Transverse colon (tissue), 4 donors: ENCODE measurements at regions not wholly inside any gene's neighbourhood (a gene's known extent, or its start where the extent isn't known, plus 50 kb on each side); places are given as distances from the start of the nearest gene placed in this dataset.
A peak's percentile ranks its signal among the peaks of the same experiment; 100 is the strongest.

ENCODE experiments used
- DNase-seq: peaks from one replicate; pipeline ENCODE4 v3.0.0-alpha.2; 2019
- H3K27ac ChIP-seq, 4 donors: fragments of 200-600 bp; sonication (generic); 2 replicates each; pipeline ENCODE4 v1.5.1; 2016 to 2018; ENCODE audit warnings: inconsistent platforms in 4 of 4
- H3K27me3 ChIP-seq: fragments of 200-600 bp; sonication (generic); 2 replicates; pipeline ENCODE4 v1.5.1; 2017; ENCODE audit warnings: inconsistent platforms
- H3K36me3 ChIP-seq, 4 donors: fragments of 200-600 bp; sonication (generic); 2 replicates each; pipeline ENCODE4 v1.5.1; 2017 to 2019; ENCODE audit warnings: inconsistent platforms in 4 of 4
- H3K4me1 ChIP-seq, 4 donors: fragments of 200-600 bp; sonication (generic); 2 replicates each; pipeline ENCODE4 v1.5.1; 2017 to 2020; ENCODE audit warnings: inconsistent platforms in 4 of 4
- H3K4me3 ChIP-seq, 4 donors: fragments of 200-600 bp; sonication (generic); 1 replicate in 1 of 4; 2 replicates in 3 of 4; pipeline versions ENCODE4 v1.5.1 to v1.6.1; 2017 to 2019; ENCODE audit warnings: inconsistent platforms in 4 of 4
- H3K9me3 ChIP-seq, 2 donors: fragments of 200-600 bp; sonication (generic); 2 replicates each; pipeline ENCODE4 v1.5.1; 2017 to 2019; ENCODE audit warnings: inconsistent platforms in 2 of 2
- CTCF ChIP-seq, 5 experiments: fragments of 200-600 bp in 3 of 5; fragments of 450-650 bp in 2 of 5; sonication (generic) in 3 of 5; IDR thresholded peaks; 1 replicate in 2 of 5; 2 replicates in 3 of 5; pipeline ENCODE4 v1.5.1; 2016 to 2017; ENCODE audit warnings: antibody characterized with exemption in 5 of 5, inconsistent platforms in 3 of 5, mild to moderate bottlenecking in 2 of 5, moderate library complexity in 1 of 5
- EP300 ChIP-seq: sonication (generic); formaldehyde crosslinking; IDR thresholded peaks from one replicate; pipeline ENCODE4 v1.6.1; 2017; ENCODE audit warnings: antibody characterized with exemption, low read depth
- POLR2A ChIP-seq: fragments of 450-650 bp; IDR thresholded peaks from one replicate; pipeline ENCODE4 v1.6.1; 2016; ENCODE audit warnings: antibody characterized with exemption, mild to moderate bottlenecking, moderate library complexity
- POLR2AphosphoS5 ChIP-seq, 3 donors: sonication (generic); formaldehyde crosslinking; IDR thresholded peaks; one replicate each; pipeline ENCODE4 v1.6.1; 2016; ENCODE audit warnings: antibody characterized with exemption in 3 of 3
- WGBS, 2 donors: methylation state at CpG; one replicate each; pipeline ENCODE4 v1.1.5; 2018; ENCODE audit warnings: low coverage in 1 of 2; 5-methylcytosine and 5-hydroxymethylcytosine counted together
- in situ Hi-C, 4 donors: fragments of 200-750 bp; cut with MboI; loops; one replicate each; pipeline versions ENCODE4 v1.15.0 to v1.15.1; 2017; ENCODE audit warnings: low sequenced_read_pairs in 3 of 4, low pct_ligation_motif_present in 1 of 4, low pct_unique_long_range_greater_than_20kb in 1 of 4
- intact Hi-C: fragments of 100-400 bp; cut with DNase I; formaldehyde crosslinking; loops from one replicate; pipeline ENCODE4 v1.15.1; 2023; ENCODE audit warnings: low total_unique reads

- in situ Hi-C loops, result no loop called here
- no peak for DNase-seq
- peak overlapping the region; percentile 69 to 79 (median 72) for H3K27ac ChIP-seq
- H3K4me1 ChIP-seq, result peaks cover 17 to 61% (median 26%) of the 10 kb centered on the region in 4 donors
- intact Hi-C loops, result no loop called here
- 75 to 86% methylated on average over 4 to 6 of the region's 6 CpGs for WGBS, 2 donors
- H3K9me3 ChIP-seq, result no peaks in the 10 kb centered on the region
- no peak for TF ChIP-seq POLR2AphosphoS5 (IDR thresholded peaks at IDR 0.05)
- no peak for TF ChIP-seq POLR2A
- no peak for TF ChIP-seq EP300
- no peak for TF ChIP-seq CTCF (IDR thresholded peaks at IDR 0.05)
- no peaks in the 10 kb centered on the region for H3K36me3 ChIP-seq
- no peak overlapping the region for H3K4me3 ChIP-seq
- no peaks in the 10 kb centered on the region for H3K27me3 ChIP-seq
Measured at GRCh38 chr2:217433522-217433921, 569.3 kb downstream of the TNS1 start.

GRCh38 chr2:217431577-217432269 lies 571.1 kb downstream of the TNS1 start:
- Histone ChIP-seq H3K36me3 (no peaks in the 10 kb centered on the region), H3K9me3 (no peaks in the 10 kb centered on the region), H3K4me3 (no peak overlapping the region), H3K4me1 (peaks cover 14 to 50% (median 22%) of the 10 kb centered on the region in 4 donors), H3K27ac (peak overlapping the region; percentile 64 to 81 (median 67)), H3K27me3 (no peaks in the 10 kb centered on the region)
- in situ Hi-C loops (no loop called here), intact Hi-C loops (no loop called here)
- DNase-seq, result no peak
- TF ChIP-seq EP300 (no peak), CTCF (IDR thresholded peaks at IDR 0.05) (no peak), POLR2AphosphoS5 (IDR thresholded peaks at IDR 0.05) (no peak), POLR2A (no peak)
- WGBS, 2 donors, result 65% methylated on average over 7 of the region's 7 CpGs; no CpG with 5 or more reads in 1 of the 2 donors

- TF ChIP-seq CTCF (IDR thresholded peaks at IDR 0.05) (no peak), POLR2AphosphoS5 (IDR thresholded peaks at IDR 0.05) (no peak), EP300 (no peak), POLR2A (no peak)
- Histone ChIP-seq H3K36me3 (no peaks in the 10 kb centered on the region), H3K4me1 (peaks cover 14 to 44% (median 18%) of the 10 kb centered on the region in 4 donors), H3K4me3 (no peak overlapping the region), H3K27me3 (no peaks in the 10 kb centered on the region), H3K27ac (peak overlapping the region; percentile 64 to 81 (median 67)), H3K9me3 (no peaks in the 10 kb centered on the region)
- intact Hi-C loops, result no loop called here
- in situ Hi-C loops, result no loop called here
- 52 to 64% methylated on average over 2 to 3 of the region's 3 CpGs for WGBS, 2 donors
- no peak for DNase-seq
Measured at GRCh38 chr2:217430916-217431576, 571.2 kb upstream of the TNP1 start.

DNA sequence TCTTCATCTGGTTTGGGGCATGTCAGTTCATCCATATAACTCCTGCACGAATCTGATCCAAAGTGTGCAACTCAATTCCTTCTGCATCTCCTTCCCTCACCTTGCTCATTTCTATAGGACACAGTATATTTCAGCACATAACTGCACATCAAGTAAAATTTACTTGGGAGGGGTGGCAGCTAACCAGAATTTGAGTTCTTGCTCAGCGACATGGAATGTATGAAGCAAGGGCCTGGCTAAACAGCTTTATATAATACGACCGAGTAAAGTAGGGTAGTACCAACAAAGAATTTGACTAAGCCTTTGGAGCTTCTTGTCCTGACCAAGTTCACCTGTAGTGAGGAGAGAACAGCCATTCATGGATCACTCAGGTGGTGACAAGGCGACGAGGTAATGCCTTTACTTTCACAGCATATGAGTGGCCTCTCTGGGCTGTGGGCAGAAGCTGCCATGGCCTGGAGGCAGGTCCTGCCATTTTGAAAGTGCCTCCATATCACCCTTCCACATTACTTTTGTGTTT lies 570.2 kb upstream of the TNP1 start:
- TF ChIP-seq POLR2AphosphoS5 (IDR thresholded peaks at IDR 0.05), result no peak
- no peak for TF ChIP-seq EP300
- TF ChIP-seq CTCF (IDR thresholded peaks at IDR 0.05), result no peak
- no peak for TF ChIP-seq POLR2A
- WGBS, 2 donors, result 64 to 79% methylated on average over 4 to 6 of the region's 6 CpGs
- no peak for DNase-seq
- Histone ChIP-seq H3K36me3 (no peaks in the 10 kb centered on the region), H3K4me1 (peaks cover 10 to 35% (median 15%) of the 10 kb centered on the region in 4 donors), H3K9me3 (no peaks in the 10 kb centered on the region), H3K27ac (peak overlapping the region; percentile 64 to 81 (median 67)), H3K27me3 (no peaks in the 10 kb centered on the region), H3K4me3 (no peak overlapping the region)
- in situ Hi-C loops, result no loop called here
- intact Hi-C loops, result no loop called here
